Gastrocnemius medialis (tissue), 4 donors: ENCODE measurements at regions not wholly inside any gene's neighbourhood (a gene's known extent, or its start where the extent isn't known, plus 50 kb on each side); places are given as distances from the start of the nearest gene placed in this dataset.

Source experiments
- CTCF ChIP-seq, 5 experiments: fragments of 450-650 bp in 3 of 5; fragments of 200-600 bp in 2 of 5; sonication (generic) in 2 of 5; IDR thresholded peaks in 4 of 5; conservative IDR thresholded peaks in 1 of 5; 1 replicate in 4 of 5; 2 replicates in 1 of 5; pipeline ENCODE4 v1.5.1; 2016 to 2019; ENCODE audit warnings: antibody characterized with exemption in 5 of 5, mild to moderate bottlenecking in 3 of 5, moderate library complexity in 3 of 5
- POLR2A ChIP-seq, 2 donors: fragments of 450-650 bp; IDR thresholded peaks; one replicate each; pipeline ENCODE4 v1.6.1; 2017; ENCODE audit warnings: antibody characterized with exemption in 2 of 2, mild to moderate bottlenecking in 2 of 2, moderate library complexity in 2 of 2

GRCh38 chr6:4478098-4478497, 298.1 kb upstream of the CDYL start:
- TF ChIP-seq CTCF (IDR thresholded peaks at IDR 0.05 in 4 of 5, conservative IDR thresholded peaks at IDR 0.05 in 1 of 5) (no peak), POLR2A (IDR thresholded peaks at IDR 0.05) (no peak)
